Activated CD4-positive, alpha-beta memory T cell treated with anti-CD3 and anti-CD28 coated beads for 36 hours (primary cell): ENCODE measurements at regions not wholly inside any gene's neighbourhood (a gene's known extent, or its start where the extent isn't known, plus 50 kb on each side); places are given as distances from the start of the nearest gene placed in this dataset.

Experiments
- CTCF ChIA-PET: fragments of 350-600 bp; sonication (Branson Sonifier 250); formaldehyde crosslinking; loops from one replicate; lab custom pipeline; 2021; ENCODE audit warnings: antibody characterized with exemption, inconsistent platforms; lab: Charles Lee
- POLR2A ChIA-PET: fragments of 350-600 bp; sonication (Branson Sonifier 250); formaldehyde crosslinking; loops from one replicate; lab custom pipeline; 2021; ENCODE audit warnings: antibody characterized with exemption; lab: Charles Lee
- DNase-seq: peaks from one replicate; pipeline ENCODE4 v3.0.0-alpha.2; 2020
- H3K27ac Mint-ChIP-seq: one replicate; pipeline ENCODE4 v1.8.0; 2021; ENCODE audit warnings: mixed read lengths
- H3K27me3 Mint-ChIP-seq: one replicate; pipeline ENCODE4 v1.8.0; 2021; ENCODE audit warnings: mixed read lengths
- H3K36me3 Mint-ChIP-seq: one replicate; pipeline ENCODE4 v1.8.0; 2021; ENCODE audit warnings: mixed read lengths
- H3K4me1 Mint-ChIP-seq: one replicate; pipeline ENCODE4 v1.8.0; 2021; ENCODE audit warnings: low read depth, mixed read lengths
- H3K4me3 Mint-ChIP-seq: one replicate; pipeline ENCODE4 v1.8.0; 2021; ENCODE audit warnings: mild to moderate bottlenecking, mixed read lengths
- H3K9me3 Mint-ChIP-seq: one replicate; pipeline ENCODE4 v1.8.0; 2021; ENCODE audit warnings: mixed read lengths
- intact Hi-C: fragments of 100-400 bp; cut with micrococcal nuclease; formaldehyde crosslinking; loops from one replicate; pipeline ENCODE4 v1.15.1; 2023

DNA sequence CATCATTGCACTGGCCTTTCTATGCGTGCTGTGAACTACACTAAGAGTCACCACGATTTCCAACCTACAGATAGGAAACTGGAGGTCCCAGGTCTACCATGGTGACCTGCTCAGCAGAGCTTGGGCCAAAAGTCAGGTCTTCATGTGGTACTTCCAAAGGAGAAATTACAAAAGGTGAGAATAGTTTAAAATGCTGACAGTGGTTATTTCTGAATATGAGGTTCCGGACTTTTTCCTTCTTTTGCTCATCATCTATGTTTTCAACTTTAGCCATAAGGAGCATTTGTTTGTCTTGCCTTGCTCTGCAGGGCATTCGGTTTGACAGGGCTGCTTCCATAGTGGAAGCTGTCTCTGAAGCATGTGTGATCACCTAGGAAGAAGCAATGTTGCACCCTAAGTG lies 282.1 kb upstream of the IRX1 start:
- CTCF ChIA-PET = no interaction called here
- H3K9me3 Mint-ChIP-seq = peaks cover 7% of the 10 kb centered on the region
- no peak overlapping the region for H3K4me3 Mint-ChIP-seq
- H3K36me3 Mint-ChIP-seq = no peaks in the 10 kb centered on the region
- POLR2A ChIA-PET = no interaction called here
- DNase-seq = no peak
- H3K27me3 Mint-ChIP-seq = no peaks in the 10 kb centered on the region
- H3K27ac Mint-ChIP-seq = no peak overlapping the region
- H3K4me1 Mint-ChIP-seq = no peaks in the 10 kb centered on the region
- intact Hi-C loops = no loop called here

DNA sequence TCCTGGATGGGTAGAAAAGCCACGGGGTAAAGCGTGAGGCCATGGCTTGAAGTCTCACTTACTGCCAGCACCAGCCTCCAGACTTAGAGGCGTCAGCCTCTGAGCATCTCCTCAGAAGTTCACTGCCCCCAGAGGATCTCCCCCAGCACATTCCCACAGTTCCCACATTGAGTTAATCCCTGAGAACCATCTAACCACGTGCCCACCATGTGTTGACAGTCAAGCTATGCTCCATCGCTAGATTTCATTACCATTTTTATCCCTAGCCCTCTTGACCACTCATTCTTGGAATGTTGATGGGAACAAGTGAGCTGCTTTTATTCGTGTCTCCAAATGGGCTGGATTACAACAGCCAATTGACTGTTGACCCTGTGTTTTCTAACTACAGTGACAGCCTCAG lies 283.3 kb upstream of the IRX1 start:
- H3K4me3 Mint-ChIP-seq = no peak overlapping the region
- CTCF ChIA-PET = no interaction called here
- DNase-seq = no peak
- H3K4me1 Mint-ChIP-seq = no peaks in the 10 kb centered on the region
- intact Hi-C loops = no loop called here
- no peak overlapping the region for H3K27ac Mint-ChIP-seq
- no peaks in the 10 kb centered on the region for H3K27me3 Mint-ChIP-seq
- peaks cover 7% of the 10 kb centered on the region for H3K9me3 Mint-ChIP-seq
- no peaks in the 10 kb centered on the region for H3K36me3 Mint-ChIP-seq
- POLR2A ChIA-PET = no interaction called here

DNA sequence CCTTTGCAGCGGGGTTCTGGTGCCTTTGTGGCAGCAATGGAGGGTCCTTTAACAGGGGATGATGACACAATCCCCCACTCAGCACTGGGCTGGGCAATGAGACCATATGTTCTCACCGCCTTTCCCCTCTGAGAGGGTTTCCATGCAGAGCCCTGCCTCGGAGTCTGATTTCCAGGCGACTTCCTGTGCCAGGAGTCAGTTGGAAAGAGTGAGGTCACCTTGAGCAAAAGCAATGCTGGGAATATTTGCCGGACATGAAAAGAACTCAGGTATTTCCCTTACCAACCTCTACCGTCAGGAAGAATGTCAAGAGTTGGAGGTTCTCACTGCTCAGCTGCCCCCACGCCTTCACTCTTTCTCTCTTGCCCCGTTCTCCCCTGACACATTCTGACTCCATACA lies 284.2 kb upstream of the IRX1 start:
- DNase-seq = no peak
- intact Hi-C loops = no loop called here
- Mint-ChIP-seq H3K9me3 (peaks cover 7% of the 10 kb centered on the region), H3K36me3 (no peaks in the 10 kb centered on the region), H3K4me1 (no peaks in the 10 kb centered on the region), H3K4me3 (no peak overlapping the region), H3K27me3 (no peaks in the 10 kb centered on the region), H3K27ac (no peak overlapping the region)
- CTCF ChIA-PET = no interaction called here
- POLR2A ChIA-PET = no interaction called here

DNA sequence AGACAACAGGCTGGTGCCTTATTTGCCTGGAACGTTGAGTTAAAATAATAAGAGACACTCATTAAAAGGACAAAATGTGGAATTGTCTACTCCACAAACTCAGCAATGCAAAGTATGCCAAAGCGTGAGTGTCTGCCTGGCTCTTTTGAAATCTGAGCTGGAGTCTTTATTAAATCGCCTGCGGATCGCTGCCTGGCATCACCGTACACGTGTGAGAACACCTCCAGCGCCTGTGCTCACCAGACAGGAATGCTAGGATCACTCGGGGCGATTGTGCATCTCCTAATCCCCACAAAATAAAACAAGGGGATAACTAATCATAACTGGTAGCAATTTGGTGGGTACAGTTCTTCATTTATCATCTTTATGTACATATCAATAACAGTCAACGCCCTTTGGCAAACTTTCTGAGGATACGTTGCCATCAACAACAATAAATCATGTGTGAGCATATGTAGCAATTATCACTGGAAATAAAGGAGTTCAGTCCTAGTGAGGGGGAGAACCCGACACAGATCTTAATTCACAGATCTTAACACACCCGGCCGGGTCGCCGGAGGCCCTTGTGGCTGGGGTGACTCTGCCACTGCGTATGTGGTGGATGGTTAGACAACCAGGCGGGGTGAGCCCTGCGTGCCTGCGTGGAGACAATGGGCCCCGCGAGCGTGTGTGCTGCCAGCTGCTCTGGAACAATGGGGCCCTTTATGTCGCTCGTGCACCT lies 284.9 kb upstream of the IRX1 start:
- ChIA-PET CTCF (no interaction called here), POLR2A (no interaction called here)
- Mint-ChIP-seq H3K4me1 (no peaks in the 10 kb centered on the region), H3K4me3 (no peak overlapping the region), H3K27me3 (no peaks in the 10 kb centered on the region), H3K27ac (no peak overlapping the region), H3K36me3 (no peaks in the 10 kb centered on the region), H3K9me3 (peaks cover 7% of the 10 kb centered on the region)
- intact Hi-C loops = no loop called here
- no peak for DNase-seq

DNA sequence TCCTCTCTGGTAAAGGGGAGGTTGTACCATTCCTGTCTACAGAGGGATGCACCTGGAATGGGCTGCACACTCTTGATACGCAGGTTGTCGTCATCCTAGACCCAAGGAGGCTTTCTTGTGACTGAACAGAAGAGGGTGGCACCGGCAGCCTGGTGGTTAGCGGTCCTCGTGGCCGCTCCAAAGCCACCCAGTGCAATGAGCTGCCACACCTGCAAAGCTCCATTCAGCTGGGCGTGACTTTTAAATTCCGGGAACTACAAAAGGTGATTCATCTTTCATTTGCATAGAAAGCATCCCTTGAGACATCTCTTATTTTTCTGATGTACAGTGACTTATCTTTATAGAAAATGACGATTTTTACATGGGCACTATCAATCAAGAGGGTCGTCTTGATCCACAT lies 286.1 kb upstream of the IRX1 start:
- H3K27me3 Mint-ChIP-seq = no peaks in the 10 kb centered on the region
- POLR2A ChIA-PET = no interaction called here
- H3K27ac Mint-ChIP-seq = no peak overlapping the region
- CTCF ChIA-PET = no interaction called here
- H3K4me3 Mint-ChIP-seq = no peak overlapping the region
- peaks cover 11% of the 10 kb centered on the region for H3K9me3 Mint-ChIP-seq
- intact Hi-C loops = no loop called here
- no peaks in the 10 kb centered on the region for H3K4me1 Mint-ChIP-seq
- no peaks in the 10 kb centered on the region for H3K36me3 Mint-ChIP-seq
- no peak for DNase-seq

DNA sequence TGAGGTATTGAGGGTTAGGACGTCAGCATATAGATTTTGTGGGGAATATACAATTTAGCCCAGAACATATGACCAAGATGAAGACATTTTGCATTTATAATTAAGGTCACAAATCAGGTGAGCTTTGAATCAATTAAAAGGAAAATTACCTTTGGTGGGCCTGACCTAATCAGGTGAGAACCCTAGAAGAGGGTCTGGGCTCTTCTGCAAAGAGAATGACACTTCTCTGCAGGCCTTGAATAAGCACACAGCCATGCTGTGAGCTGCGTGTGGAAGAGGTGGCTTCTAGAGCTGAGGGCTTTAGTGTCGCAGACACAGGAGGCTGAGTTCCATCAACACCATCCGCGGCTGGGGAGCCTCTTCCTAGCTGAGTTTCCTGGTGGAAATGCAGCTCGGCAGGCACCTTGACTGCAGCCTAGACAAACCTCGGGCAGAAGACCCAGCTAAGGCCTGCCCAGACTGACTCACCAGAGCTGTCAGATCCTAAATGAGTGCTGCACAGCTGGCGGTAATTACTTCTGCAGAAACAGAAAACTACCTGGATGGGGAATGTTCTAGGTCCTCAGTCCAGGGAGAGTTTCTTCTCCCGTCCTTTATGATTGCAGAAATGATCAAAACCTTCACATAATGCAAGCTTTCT lies 287.5 kb upstream of the IRX1 start:
- Mint-ChIP-seq H3K27me3 (no peaks in the 10 kb centered on the region), H3K36me3 (no peaks in the 10 kb centered on the region), H3K4me3 (no peak overlapping the region), H3K9me3 (peaks cover 8% of the 10 kb centered on the region), H3K27ac (no peak overlapping the region), H3K4me1 (no peaks in the 10 kb centered on the region)
- intact Hi-C loops = no loop called here
- DNase-seq = no peak
- CTCF ChIA-PET = no interaction called here
- POLR2A ChIA-PET = no interaction called here

DNA sequence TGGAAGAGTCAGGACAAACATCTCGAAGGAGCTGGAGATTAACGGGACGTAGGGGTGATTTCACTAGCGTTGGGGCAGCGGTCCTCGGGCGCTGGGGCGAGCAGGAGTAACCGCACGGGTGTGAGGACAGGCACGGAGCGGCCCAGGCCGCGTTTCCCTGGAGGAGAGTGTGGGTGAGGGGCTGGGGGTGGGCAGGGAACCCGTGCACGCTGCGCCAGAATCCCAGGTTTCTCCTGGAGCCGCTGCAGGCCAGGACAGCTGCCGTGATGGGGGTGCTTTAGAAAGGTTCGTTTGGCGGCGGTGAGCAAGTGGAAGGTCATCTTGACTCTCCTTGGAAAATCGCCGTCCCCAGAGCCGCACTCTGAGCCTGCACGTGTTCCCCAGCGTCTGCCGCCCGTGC lies 290.2 kb upstream of the IRX1 start:
- no peak for DNase-seq
- H3K27ac Mint-ChIP-seq = no peak overlapping the region
- CTCF ChIA-PET = no interaction called here
- H3K4me1 Mint-ChIP-seq = no peaks in the 10 kb centered on the region
- H3K27me3 Mint-ChIP-seq = no peaks in the 10 kb centered on the region
- peaks cover 4% of the 10 kb centered on the region for H3K9me3 Mint-ChIP-seq
- intact Hi-C loops = no loop called here
- no peaks in the 10 kb centered on the region for H3K36me3 Mint-ChIP-seq
- POLR2A ChIA-PET = no interaction called here
- H3K4me3 Mint-ChIP-seq = no peak overlapping the region

DNA sequence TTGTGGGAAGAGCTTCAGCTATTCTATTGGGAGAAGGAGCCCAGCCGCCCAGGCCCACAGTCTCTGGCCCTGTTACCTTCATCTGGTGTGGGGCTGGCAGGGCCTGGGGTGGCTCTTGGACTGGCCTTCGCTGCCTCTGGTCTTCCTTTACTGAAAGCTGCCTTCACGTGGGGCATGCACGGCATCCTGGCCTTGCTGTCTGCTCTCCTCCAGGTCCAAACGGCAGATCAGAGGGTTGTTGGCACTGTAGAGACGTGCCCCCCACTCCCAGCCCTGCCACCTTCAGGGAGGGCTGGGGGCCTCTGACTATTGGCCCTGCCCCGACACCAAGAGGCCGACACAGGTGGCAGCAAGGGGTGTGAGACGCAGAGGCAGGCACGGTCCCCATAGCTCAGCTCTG lies 291.3 kb upstream of the IRX1 start:
- Mint-ChIP-seq H3K27me3 (no peaks in the 10 kb centered on the region), H3K9me3 (peaks cover 4% of the 10 kb centered on the region), H3K4me3 (no peak overlapping the region), H3K36me3 (no peaks in the 10 kb centered on the region), H3K4me1 (no peaks in the 10 kb centered on the region), H3K27ac (no peak overlapping the region)
- CTCF ChIA-PET = no interaction called here
- intact Hi-C loops = no loop called here
- no peak for DNase-seq
- POLR2A ChIA-PET = no interaction called here

DNA sequence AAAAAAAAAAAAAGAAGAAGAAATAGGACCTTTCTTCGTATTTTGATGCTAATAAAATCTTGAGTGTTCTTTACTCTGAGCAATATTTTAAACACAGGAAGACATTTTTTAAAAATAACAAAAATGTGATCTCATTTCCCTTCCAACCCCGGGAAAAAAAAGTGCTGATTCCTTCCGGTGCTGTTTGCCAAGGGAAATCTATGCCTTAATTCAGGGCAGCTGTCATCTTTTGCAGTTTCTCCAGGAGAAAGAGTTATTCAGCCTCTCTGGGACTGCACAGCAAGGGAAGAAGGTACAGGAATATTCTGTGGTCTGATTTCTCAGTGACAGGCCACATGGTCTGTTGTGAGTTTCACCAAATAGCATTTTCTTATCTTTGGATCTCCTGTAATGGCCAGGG lies 291.9 kb upstream of the IRX1 start:
- Mint-ChIP-seq H3K4me1 (no peaks in the 10 kb centered on the region), H3K9me3 (peaks cover 4% of the 10 kb centered on the region), H3K4me3 (no peak overlapping the region), H3K27me3 (no peaks in the 10 kb centered on the region), H3K27ac (no peak overlapping the region), H3K36me3 (no peaks in the 10 kb centered on the region)
- CTCF ChIA-PET = no interaction called here
- DNase-seq = no peak
- POLR2A ChIA-PET = no interaction called here
- intact Hi-C loops = no loop called here

DNA sequence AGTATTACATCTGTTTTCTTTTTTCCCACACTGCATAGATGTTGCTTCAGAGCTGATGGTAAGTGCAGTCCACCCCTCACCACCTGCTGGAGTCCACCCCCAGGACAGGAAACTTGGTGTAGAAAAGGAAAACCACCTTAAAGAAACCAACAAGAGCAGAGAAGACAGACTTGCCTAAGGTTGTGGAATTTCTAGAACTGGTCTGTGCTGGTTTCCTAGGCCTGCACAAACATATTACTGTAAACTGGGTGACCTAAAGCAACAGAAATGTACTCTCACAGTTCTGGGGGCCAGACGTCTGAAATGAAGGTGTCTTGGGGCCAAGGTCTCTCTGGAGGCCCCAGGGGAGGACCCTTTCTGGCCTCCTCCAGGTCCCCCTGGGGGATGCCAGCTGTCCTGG lies 293.4 kb upstream of the IRX1 start:
- H3K4me3 Mint-ChIP-seq = no peak overlapping the region
- H3K4me1 Mint-ChIP-seq = no peaks in the 10 kb centered on the region
- intact Hi-C loops = no loop called here
- no peak overlapping the region for H3K27ac Mint-ChIP-seq
- H3K9me3 Mint-ChIP-seq = peaks cover 4% of the 10 kb centered on the region
- no peaks in the 10 kb centered on the region for H3K36me3 Mint-ChIP-seq
- H3K27me3 Mint-ChIP-seq = no peaks in the 10 kb centered on the region
- ChIA-PET CTCF (no interaction called here), POLR2A (no interaction called here)
- DNase-seq = no peak

DNA sequence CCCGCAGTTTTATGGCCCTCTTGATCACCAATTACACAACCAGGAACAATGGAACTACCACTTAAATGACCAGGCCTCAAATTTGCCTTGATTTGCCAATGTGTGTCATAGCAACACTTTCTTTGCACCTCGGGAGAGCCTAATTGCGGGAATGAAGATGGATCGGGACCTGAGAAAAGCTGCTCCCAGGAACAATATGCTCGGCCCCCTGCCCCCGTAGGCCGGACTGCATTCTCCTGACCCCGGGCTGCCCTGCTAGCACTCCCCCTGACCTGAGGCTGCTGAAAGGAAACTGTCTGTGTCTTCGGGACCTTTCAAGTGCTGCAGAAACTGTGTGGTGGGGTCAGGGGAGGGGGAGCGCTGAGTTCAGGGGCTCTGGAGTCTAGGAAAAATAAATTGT lies 294.3 kb upstream of the IRX1 start:
- Mint-ChIP-seq H3K27me3 (no peaks in the 10 kb centered on the region), H3K4me3 (no peak overlapping the region), H3K36me3 (no peaks in the 10 kb centered on the region), H3K9me3 (peaks cover 4% of the 10 kb centered on the region), H3K4me1 (no peaks in the 10 kb centered on the region), H3K27ac (no peak overlapping the region)
- ChIA-PET CTCF (no interaction called here), POLR2A (no interaction called here)
- DNase-seq = no peak
- intact Hi-C loops = no loop called here

DNA sequence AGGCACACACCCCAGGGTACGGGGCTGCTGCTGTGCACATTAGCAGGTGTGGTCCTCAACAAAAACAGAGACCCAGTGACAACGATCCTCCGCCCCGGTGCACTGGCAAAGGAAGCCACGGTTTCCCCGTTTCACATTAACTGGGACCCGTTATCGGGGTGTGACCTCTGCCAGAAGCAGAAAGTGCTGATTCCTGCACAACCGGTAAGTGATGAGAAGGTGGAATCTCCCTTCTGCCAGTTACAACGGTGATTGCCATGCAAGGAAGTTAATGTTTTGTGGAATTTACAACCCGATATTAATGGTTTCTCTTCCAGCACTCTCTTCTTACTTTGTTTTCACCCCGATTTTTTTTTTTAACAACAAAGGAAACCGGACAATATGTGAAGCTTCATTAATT lies 294.9 kb upstream of the IRX1 start:
- no peak for DNase-seq
- intact Hi-C loops = no loop called here
- Mint-ChIP-seq H3K36me3 (no peaks in the 10 kb centered on the region), H3K9me3 (peaks cover 4% of the 10 kb centered on the region), H3K27ac (no peak overlapping the region), H3K4me3 (no peak overlapping the region), H3K4me1 (no peaks in the 10 kb centered on the region), H3K27me3 (no peaks in the 10 kb centered on the region)
- CTCF ChIA-PET = no interaction called here
- POLR2A ChIA-PET = no interaction called here

DNA sequence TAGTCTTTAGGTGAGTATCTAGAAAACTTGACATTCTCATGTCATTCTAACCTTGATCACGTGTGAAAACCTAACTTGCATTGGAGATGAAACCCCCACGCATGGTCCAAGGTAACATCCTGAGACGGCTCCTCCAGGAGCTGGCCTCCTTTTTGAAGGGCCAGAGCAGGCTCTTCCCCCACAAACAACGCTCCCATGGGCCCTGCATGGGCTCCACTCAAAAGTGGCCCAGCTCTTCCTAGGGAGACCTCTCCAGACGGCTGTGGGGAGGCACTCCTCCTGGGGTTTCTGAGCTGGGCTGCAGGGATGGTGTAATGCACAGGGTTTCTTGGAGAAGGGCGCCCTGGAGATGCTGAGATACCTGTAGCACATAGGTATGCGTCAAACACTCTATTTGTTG lies 296.2 kb upstream of the IRX1 start:
- H3K4me1 Mint-ChIP-seq = no peaks in the 10 kb centered on the region
- POLR2A ChIA-PET = no interaction called here
- no peak overlapping the region for H3K4me3 Mint-ChIP-seq

More for the DNA sequence above, 296.2 kb upstream of the IRX1 start:
- no peak for DNase-seq
- peaks cover 4% of the 10 kb centered on the region for H3K9me3 Mint-ChIP-seq
- intact Hi-C loops = no loop called here
- CTCF ChIA-PET = no interaction called here
- no peaks in the 10 kb centered on the region for H3K36me3 Mint-ChIP-seq
- no peaks in the 10 kb centered on the region for H3K27me3 Mint-ChIP-seq
- H3K27ac Mint-ChIP-seq = no peak overlapping the region
